ENCODE measurements at regions not wholly inside any gene's neighbourhood (a gene's known extent, or its start where the extent isn't known, plus 50 kb on each side); places are given as distances from the start of the nearest gene placed in this dataset.
A peak's percentile ranks its signal among the peaks of the same experiment; 100 is the strongest.

DNA sequence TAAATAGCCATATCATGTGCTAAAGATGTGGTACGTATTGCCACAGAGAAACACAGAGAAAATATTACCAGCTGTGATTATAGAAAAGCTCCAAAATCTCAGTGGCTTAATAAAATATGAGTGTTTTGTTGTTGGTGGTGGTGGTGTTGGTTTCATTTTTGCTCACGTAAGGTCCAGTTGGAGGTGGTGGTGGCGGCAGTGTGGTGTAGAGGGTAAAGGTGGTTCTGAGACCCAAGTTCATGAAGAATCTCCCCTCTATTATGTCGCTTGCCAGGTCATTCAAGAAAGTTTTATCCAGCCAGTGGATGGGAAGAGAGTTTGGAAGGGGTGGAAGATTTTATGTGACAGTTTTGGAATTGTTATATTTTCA, 217.6 kb upstream of the SAMSN1 start:
- no peak overlapping the region for H3K9ac ChIP-seq (ENCODE audit: low read length)

DNA sequence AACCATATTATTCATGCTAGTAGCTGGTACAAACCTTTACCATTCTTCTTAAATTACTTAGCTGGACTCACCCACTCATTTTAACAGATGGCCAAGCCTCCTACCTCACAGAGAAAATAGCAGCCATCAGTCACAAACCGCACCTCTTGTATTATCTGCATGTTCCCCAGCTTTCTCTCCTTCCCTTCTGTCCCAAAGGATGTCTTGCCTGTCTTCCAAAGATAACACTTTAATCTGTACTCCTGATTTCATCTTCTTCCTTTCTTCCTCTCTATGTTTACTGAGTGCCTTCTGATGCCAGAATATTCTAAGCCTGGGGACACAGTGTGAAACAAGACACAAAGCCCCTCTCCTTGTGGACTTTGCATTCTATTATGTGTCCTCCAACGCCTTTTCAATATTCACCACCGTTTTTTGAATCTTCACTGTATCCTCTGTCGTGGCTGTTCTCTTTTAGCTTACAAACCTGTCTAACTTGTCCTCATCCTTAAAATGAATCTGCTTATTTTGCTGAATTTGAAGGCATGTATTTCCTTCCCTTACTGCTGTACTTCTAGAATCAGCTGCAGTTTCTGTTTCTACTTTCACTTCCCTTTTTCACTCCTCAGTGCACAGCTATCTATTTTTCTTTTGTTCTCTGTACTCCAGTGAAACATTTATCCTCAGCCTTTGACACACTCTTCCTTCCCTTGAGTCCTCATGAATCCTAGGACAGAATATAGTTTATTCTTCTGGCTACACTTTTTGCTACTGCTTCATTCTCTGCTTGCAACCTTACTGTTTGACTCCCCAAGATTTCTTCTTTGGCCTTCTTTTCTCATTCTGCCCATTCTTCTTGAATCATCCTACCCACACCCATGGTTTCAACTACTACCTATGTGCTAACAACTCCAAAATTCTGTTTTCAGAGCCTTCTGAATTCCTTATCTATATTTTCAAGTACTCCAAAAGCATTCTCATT, 216.9 kb upstream of the SAMSN1 start:
- Histone ChIP-seq H2AFZ (ENCODE audit: low read depth, low read length) (peak overlapping the region; percentile 47; the same call in 1 of the 2 replicates), H3K27ac (ENCODE audit: low read length) (peak overlapping the region; percentile 78), H3K9ac (ENCODE audit: low read length) (peak overlapping the region; percentile 51), H3K36me3 (replicated peaks; ENCODE audit: low read depth, low read length) (peaks cover 2% of the 10 kb centered on the region), H3K79me2 (ENCODE audit: low read length) (no peaks in the 10 kb centered on the region), H4K20me1 (ENCODE audit: insufficient read depth, low read length) (no peaks in the 10 kb centered on the region), H3K4me2 (ENCODE audit: low read length) (peak overlapping the region; percentile 82), H3K27me3 (ENCODE audit: low read depth, low read length) (no peaks in the 10 kb centered on the region), H3K4me1 (ENCODE audit: low read length) (peaks cover 30% of the 10 kb centered on the region), H3K4me3 (ENCODE audit: low read length) (peak overlapping the region; percentile 57), H3K9me3 (ENCODE audit: insufficient read depth, low read length) (no peaks in the 10 kb centered on the region)
- TF ChIP-seq, protein P1, sequence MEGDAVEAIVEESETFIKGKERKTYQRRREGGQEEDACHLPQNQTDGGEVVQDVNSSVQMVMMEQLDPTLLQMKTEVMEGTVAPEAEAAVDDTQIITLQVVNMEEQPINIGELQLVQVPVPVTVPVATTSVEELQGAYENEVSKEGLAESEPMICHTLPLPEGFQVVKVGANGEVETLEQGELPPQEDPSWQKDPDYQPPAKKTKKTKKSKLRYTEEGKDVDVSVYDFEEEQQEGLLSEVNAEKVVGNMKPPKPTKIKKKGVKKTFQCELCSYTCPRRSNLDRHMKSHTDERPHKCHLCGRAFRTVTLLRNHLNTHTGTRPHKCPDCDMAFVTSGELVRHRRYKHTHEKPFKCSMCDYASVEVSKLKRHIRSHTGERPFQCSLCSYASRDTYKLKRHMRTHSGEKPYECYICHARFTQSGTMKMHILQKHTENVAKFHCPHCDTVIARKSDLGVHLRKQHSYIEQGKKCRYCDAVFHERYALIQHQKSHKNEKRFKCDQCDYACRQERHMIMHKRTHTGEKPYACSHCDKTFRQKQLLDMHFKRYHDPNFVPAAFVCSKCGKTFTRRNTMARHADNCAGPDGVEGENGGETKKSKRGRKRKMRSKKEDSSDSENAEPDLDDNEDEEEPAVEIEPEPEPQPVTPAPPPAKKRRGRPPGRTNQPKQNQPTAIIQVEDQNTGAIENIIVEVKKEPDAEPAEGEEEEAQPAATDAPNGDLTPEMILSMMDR (IDR thresholded peaks at IDR 0.05; ENCODE audit: low read depth, low read length): no peak
- TF ChIP-seq EZH2phosphoT487 (IDR thresholded peaks at IDR 0.05; ENCODE audit: low read depth): no peak

More for the DNA sequence above, 217.6 kb upstream of the SAMSN1 start:
- Histone ChIP-seq H2AFZ (ENCODE audit: low read depth, low read length) (no peak overlapping the region), H3K4me3 (ENCODE audit: low read length) (peak overlapping the region; percentile 30), H3K9me3 (ENCODE audit: insufficient read depth, low read length) (no peaks in the 10 kb centered on the region), H3K79me2 (ENCODE audit: low read length) (no peaks in the 10 kb centered on the region), H3K36me3 (replicated peaks; ENCODE audit: low read depth, low read length) (peaks cover 2% of the 10 kb centered on the region), H3K27ac (ENCODE audit: low read length) (peak overlapping the region; percentile 78), H4K20me1 (ENCODE audit: insufficient read depth, low read length) (no peaks in the 10 kb centered on the region), H3K4me1 (ENCODE audit: low read length) (peaks cover 30% of the 10 kb centered on the region), H3K4me2 (ENCODE audit: low read length) (peak overlapping the region; percentile 82), H3K27me3 (ENCODE audit: low read depth, low read length) (no peaks in the 10 kb centered on the region)
- TF ChIP-seq, protein P1 (IDR thresholded peaks at IDR 0.05; ENCODE audit: low read depth, low read length): no peak

DNA sequence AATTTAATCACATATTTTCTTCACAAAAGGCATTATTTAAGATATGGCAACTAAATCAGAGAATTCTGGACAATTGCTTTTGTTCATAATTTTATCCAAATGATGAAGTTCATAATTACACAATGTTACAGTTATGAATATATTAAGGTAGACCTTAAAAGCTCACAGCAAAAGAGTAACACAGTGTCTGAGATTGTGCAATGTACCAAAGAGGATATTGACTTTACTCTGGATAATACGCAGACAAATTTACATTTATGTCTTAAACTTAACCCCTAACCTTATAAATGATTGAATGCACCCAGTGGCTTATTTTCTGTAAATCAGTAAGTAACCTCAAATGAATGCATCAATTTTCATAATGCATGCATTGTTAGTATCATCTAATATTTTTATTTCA, 216.2 kb upstream of the SAMSN1 start:
- TF ChIP-seq EZH2phosphoT487 (IDR thresholded peaks at IDR 0.05; ENCODE audit: low read depth): no peak
- TF ChIP-seq, protein P1 (IDR thresholded peaks at IDR 0.05; ENCODE audit: low read depth, low read length): no peak
- H4K20me1 ChIP-seq (ENCODE audit: insufficient read depth, low read length): no peaks in the 10 kb centered on the region
- peaks cover 29% of the 10 kb centered on the region for H3K4me1 ChIP-seq (ENCODE audit: low read length)
- H3K4me2 ChIP-seq (ENCODE audit: low read length): peak overlapping the region; percentile 82
- H3K9ac ChIP-seq (ENCODE audit: low read length): no peak overlapping the region
- H3K9me3 ChIP-seq (ENCODE audit: insufficient read depth, low read length): no peaks in the 10 kb centered on the region
- H2AFZ ChIP-seq (ENCODE audit: low read depth, low read length): no peak overlapping the region
- H3K79me2 ChIP-seq (ENCODE audit: low read length): no peaks in the 10 kb centered on the region
- H3K4me3 ChIP-seq (ENCODE audit: low read length): no peak overlapping the region
- H3K27me3 ChIP-seq (ENCODE audit: low read depth, low read length): no peaks in the 10 kb centered on the region
- H3K27ac ChIP-seq (ENCODE audit: low read length): peak overlapping the region; percentile 78
- H3K36me3 ChIP-seq (replicated peaks; ENCODE audit: low read depth, low read length): peaks cover 2% of the 10 kb centered on the region

DNA sequence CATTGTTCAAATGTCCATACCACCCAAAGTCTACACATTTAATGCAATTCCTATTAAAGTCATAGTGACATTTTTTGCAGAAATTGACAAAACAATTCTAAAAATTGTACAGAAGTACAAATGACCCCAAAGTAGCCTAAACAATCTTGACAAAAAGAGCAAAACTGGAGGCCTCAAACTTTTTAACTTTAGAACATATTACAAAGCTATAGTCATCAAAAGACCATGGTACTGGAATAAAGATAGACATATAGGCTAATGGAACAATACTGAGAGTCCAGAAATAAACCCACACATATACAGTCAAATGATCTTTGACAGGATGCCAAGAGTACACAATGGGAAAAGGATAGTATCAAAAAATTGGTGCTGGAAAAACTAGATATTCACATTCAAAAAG, 213.2 kb upstream of the SAMSN1 start:
- Histone ChIP-seq H4K20me1 (ENCODE audit: insufficient read depth, low read length) (no peaks in the 10 kb centered on the region), H3K27me3 (ENCODE audit: low read depth, low read length) (no peaks in the 10 kb centered on the region), H3K79me2 (ENCODE audit: low read length) (no peaks in the 10 kb centered on the region), H3K4me2 (ENCODE audit: low read length) (no peak overlapping the region), H3K9me3 (ENCODE audit: insufficient read depth, low read length) (no peaks in the 10 kb centered on the region), H2AFZ (ENCODE audit: low read depth, low read length) (no peak overlapping the region), H3K9ac (ENCODE audit: low read length) (no peak overlapping the region), H3K4me3 (ENCODE audit: low read length) (no peak overlapping the region), H3K27ac (ENCODE audit: low read length) (no peak overlapping the region), H3K36me3 (replicated peaks; ENCODE audit: low read depth, low read length) (peaks cover 2% of the 10 kb centered on the region), H3K4me1 (ENCODE audit: low read length) (peaks cover 21% of the 10 kb centered on the region)
- no peak for TF ChIP-seq EZH2phosphoT487 (IDR thresholded peaks at IDR 0.05; ENCODE audit: low read depth)

Measured in OCI-LY3 (cell line).